NCI-H2029 (cell line): ENCODE measurements at regions not wholly inside any gene's neighbourhood (a gene's known extent, or its start where the extent isn't known, plus 50 kb on each side); places are given as distances from the start of the nearest gene placed in this dataset.

Experiments
- DNase-seq: peaks from one replicate; lab custom pipeline; 2025; lab: John Stamatoyannopoulos, UW

DNA sequence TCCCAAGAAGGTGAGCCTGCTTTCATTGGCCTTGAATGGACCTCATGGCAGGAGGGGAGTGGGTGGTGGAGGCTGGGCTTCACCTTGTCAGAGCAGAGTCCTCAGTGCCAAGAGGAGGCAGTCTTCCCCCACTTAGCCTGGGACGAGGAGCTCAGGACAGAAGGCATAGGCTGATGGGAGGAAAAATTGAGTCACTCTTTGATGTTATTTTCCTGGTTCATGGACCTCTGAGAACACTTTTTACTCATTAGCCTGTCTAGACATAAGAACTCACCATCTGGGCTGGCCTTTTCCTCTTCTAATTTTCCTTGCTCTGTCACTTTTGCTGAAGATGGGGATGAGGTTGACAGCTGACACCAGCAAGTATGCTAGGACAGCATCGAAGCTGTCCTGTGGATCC is 225.7 kb upstream of the TNP1 start:
- DNase-seq, result no peak

DNA sequence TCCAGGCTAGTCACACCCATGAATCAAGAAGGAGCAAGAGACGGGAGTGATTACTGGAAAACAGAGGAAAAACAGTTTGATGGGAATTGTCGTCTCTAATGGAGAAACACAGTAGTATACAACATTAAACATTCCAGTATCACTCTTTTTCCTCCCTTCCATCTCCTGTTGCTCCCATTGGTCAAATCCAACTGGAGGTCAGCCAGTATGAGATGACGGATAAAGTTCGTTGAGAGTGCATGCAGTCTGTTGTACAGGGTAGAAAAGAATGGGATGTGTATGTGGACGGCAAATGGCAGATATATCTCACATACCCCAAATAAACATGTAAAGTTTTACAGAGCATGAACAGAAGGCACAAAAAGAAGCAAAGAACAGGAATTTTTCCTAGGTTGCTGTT is 221.9 kb upstream of the TNP1 start:
- DNase-seq, result no peak

DNA sequence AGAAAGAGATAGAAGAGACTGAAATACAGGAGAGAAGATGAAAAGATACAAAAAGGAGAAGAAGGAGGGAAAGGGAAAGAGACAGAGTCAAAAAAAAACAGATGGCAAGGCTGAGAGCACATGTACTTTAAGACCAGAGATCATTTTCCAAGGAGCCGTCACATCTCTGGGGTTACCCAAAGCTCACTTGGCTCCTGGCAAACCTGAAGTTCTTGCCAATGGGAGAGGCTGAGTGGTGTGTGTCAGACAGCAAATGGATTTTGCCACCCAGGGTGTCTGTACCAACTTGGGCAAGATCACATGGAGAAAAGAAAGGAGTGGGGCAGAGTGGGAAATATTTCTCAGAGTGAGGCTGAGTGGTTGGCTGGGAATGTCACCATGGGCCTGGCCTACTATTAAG is 219.3 kb upstream of the TNP1 start:
- DNase-seq, result no peak

DNA sequence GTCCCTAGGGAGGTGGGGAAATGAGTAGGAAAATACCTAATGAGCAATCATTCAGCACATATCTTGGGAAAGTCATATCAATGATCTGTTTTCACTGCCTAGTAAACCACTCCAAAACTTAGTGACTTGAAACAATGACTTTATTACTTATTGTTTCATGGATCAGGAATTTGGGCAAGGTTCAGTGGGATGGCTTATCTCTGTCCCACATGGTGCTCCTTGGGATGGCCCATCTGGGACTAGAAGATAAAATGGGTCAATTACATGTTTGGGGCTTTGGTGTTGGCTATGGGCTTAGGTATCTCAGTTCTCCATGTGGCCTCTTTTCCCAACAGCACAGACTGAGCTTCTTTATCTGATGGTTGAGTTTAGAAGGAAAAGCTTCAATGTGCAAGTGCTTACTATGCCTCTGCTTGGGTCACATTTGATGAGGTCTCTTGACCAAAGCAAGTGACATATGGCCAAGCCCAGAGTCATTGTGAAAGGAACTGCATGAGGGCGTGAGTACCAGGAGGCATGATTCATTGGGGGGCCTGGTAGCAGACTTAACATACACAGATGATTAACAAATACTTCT is 218.1 kb upstream of the TNP1 start:
- DNase-seq, result no peak

DNA sequence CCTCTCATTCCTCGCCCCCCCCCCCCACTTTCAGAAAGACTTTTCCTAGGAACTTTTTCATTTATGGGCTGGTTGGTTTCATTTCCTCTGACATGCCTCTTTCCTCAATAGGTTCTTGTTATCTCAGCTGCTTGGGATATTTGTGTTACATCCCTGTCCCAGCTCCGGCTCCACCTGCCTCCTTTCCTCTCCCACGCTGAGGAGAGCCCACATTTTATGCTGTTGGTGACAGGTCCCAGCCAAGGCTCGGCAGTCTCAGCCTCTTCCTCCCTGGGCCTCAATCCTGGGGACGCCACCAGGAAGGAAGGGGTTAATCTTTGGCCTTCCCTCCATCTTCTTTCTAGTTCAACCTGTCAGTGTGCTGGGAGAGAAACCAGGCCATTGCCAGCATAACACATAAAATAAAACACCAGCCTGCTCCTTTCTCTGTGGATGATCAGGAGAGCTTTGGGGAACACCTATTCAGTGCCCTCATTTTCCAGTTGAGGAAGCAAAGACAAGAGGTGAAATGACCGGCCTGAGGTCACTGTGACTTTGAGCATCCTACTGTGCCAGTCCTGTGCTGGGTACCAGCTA is 216.9 kb upstream of the TNP1 start:
- DNase-seq, result no peak

DNA sequence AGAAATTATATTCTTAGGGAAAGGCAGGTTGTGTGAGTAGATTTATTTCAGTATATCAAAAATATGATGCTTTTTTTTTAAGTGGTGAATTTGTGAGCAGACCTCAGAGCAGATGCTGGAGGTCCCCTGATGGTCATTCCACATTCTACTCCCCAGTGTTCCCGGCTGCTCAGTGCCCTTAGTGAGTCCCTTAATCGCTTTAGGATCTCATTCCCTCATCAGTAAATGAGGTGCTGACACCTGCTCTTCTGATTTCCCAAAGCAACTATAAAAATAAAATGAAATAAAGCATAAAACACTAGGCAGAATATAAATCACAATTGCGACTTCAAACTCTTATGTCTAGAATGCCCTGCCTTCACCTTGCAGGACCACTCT is 216.2 kb upstream of the TNP1 start:
- DNase-seq, result no peak

DNA sequence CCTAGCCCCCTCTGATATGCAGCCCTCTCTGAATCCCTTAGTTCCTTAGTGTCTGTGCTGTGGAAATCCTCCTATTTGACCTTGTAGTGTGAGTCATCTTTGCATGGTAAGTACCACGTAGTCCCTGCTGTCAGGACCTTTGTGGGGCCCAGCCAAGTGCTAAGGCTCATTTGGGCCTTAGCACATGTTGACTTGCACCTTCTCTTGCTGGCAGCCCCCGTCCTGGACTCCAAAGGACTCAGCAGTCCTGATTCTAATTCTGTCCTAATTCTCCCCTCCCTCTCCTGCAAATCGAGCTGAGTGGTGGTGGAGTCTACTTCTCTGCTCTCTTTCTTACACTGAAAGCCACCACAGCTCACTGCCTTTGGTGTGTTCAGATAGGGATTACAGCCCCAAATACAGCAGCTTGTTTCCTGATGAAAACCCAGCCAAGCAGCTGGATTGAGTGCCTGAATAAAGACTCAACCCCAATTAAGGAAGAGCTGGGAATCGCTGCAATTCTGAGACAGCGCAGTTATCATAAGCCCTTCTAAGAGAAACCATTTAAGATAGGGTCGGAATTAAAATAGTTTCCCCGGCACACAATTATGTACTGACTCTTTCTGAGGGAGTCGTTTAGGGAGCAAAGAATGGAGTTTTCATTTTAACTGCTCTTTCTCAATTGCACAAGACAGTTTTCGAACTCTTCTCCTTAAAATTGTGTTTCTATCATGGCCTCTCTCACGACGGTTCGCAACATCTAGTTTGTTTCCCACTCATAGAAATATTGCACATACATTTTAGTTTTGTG is 215.6 kb upstream of the TNP1 start:
- DNase-seq, result no peak

DNA sequence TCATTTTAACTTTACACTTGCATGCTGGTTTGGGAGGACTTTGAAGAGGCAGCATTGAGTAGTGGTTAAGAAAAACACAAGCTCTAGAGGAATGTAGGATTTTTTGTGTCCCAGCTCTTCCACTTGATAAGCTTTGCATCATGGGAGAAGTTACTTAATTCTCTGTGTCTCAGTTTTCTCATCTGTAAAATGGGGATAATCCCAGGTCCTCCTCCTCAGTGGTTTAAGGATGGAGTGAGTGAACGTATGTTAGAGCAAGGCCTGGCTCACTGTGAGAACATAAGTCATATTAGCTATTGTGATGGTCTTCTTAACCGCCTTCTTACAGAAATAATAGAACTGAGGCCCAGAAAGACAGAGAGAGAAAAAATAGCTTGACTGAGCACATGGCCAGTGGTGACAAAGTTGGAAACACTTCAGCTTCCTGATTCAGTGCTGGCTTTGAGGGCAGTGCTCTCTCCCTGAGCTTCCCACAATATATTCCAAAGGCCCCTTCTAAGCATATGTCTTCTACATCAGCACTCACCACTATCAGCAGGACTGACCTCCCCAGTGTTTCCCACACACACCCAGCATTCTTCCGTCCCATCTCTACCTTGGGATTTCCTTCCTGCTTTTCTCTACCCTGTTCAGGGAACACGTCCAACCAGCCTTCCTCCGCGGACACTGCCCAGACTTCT is 214.9 kb upstream of the TNP1 start:
- no peak for DNase-seq

DNA sequence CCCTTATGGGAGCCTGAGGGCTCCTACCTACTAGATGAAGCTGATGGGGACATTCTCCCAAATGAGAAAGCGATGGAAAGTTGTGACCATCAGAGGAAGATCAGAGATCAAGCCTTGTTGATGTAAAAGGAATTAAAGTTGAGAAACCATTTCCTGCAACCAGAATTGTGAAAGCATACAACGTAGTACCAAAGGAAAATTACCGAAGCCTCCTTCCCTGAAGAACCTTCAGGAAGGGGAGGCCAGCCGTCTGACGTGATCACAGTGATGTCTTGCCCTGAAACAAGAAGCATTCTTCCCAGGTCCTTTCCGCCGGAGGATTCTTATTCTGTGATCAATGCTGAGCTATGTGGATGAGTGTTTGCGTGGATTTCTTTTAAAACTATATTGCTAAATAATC is 211.6 kb upstream of the TNP1 start:
- DNase-seq, result no peak

DNA sequence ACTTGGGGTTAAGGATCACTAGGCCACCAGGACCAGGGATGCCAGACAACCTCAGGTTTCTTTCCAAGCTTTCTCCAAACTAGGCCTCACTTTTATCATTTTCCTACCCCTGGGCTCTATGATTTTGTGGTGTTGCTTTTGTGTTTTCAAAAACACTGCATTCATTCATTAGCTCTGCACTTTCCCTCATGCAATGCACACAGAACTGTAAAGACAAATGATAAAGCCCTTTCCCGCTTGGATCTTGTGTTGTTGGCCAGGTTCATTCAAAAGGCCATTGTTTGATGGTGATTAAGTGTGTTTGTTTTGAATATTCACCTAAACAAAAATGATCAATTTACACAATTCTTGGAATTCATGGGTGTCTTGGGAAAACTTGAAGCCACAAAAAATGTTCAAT is 210.7 kb upstream of the TNP1 start:
- DNase-seq, result no peak

DNA sequence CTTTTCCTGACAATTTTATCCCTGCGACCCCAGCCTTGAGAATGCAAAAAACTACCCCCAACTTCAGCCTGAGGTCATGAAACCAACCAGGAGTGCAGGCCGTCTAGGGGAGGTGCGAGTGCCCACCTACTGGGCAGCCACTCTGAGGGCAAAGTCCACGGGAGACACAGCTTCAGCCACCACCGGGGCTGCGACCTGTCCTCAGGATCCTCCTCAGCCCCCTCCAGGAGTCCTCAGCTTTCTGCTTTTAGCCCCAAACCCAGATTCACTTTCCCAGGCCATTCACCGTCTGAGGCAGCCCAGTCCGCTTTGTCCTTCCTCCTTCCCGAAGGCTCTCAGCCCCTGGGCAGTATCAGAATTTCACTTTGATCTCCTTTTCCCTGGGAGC is 210.2 kb upstream of the TNP1 start:
- DNase-seq, result no peak

DNA sequence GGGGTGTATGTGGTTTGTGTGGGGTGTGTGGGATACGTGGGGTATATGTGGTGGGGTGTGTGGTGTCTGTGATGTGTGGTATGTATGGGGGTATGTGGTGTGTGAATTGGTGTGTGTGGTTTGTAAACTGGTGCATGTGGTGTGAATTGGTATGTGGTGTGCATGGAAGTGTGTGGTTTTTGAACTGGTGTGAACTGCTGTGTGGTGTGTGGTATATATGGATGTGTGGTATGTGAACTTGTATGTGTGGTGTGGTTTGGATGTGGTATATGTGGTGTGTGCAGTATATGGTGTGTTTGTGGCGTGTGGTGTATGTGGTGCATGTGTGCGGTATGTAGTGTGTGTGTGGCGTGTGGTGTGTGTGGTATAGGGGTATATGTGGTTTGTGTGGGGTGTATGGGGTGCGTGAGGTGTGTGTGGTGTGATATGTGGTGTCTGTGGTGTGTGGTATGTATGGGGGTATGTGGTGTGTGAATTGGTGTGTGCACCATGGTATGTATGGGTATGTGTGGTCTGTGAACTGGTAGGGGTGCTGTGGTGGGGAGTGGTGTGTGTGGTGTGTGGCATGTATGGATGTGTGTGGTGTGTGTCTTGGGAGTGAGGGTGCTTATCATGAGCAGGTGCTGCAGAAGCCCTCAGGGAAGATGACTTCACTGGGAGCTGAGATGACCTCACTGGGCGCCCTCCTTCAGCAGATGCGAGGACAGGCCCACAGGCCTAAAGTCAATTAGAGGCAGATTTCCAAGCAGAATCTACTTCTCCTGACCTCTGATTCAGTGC is 209.6 kb upstream of the TNP1 start:
- no peak for DNase-seq

DNA sequence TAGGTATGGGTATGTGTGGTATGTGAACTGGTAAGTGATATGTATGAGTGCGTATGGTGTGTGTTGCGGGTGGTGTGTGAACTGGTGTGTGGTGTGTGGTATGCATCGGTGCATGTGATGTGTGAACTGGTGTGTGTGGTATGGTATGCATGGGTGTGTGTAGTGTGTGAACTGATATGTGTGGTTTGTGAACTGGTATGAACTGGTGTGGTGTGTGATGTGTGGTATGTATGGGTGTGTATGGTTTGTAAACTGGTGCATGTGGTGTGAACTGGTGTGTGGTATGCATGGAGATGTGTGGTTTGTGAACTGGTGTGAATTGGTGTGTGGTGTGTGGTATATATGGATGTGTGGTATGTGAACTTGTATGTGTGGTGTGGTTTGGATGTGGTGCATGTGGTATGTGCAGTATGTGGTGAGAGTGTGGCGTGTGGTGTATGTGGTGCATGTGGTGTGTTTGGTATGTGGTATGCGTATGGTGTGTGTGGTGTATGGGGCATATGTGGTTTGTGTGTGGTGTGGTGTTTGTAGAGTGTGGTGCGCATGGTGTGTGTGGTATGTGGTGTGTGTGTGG is 208.9 kb upstream of the TNP1 start:
- no peak for DNase-seq

DNA sequence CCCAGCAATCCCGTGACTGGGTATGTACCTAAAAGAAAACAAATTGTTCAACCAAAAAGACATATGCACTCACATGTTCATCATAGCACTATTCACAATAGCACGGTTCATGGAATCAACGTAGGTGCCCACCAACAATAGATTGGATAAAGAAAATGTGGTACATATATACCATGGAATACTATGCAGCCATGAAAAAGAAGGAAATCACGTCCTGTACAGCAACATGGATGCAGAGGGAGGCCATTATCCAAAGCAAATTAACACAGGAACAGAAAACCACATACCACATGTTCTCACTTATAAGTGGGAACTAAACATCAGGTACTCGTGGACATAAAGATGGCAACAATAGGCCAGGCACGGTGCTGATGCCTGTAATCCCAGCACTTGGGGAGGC is 207.9 kb upstream of the TNP1 start:
- no peak for DNase-seq

DNA sequence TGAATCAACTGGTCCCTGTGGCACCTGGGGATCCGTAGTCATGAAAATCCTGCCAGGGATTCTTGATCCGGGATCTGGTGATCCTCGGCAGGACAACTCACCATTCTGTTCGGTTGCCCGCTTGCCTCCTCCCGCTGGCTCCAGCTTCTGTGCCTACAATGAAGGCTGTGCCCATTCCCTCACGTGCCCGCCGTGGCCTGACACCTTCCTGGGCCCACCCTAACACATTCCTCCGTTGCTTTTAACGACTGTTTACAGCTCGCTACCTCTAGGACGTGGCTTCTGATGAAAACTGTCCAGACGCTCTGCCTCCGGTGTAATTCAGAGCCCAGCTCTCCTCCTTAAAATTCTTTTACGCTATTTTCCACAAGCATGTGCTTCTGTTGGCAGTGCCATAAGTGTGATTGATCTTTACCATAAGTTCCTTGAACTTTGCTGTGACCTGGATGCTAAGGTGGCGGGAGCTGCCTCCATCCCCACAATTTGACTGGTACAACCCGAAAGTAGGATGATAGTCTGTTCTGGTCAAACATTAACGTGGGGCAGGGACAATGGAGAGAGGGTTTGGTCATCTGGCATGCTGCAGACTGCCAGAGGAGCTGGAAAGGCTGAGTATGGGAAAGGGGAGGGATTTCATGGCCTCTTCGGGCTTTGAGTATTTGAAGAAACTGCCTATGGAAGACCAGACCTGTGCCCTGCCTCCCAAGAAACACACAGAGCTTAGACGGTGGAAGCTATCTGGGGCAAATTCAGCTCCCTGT is 206.8 kb upstream of the TNP1 start:
- DNase-seq, result no peak

DNA sequence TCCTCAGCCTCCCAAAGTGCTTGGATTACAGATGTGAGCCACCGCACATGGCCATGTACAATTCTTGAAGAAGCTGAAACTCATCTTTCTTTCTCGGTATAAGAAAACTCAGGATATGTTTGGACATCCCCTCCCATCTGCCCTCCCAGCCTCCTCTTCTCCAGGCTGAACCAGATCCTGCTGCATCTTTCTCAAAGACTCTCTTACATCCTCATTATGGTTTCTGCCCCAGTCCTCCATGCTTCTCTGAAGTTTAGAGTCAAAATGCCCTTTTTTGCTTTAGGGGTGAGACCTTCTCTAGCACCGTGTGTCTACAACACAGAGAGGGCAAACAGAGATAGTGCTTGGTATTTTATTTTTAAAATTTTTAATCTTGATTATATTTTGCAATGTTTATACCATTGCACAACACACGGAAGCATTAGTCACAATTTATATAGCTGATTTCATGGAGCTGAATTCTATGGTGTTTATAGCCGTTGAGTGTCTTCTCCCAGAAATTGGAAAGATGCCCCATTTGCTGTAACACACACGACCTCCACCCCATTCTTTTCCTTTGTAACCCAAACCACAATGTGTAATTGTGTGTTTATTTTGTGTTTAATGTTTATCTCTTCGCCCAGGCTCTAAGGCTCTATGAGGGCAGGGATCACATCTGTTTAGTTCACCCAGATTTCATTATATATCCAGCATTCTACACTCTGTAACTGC is 206.0 kb upstream of the TNP1 start:
- DNase-seq, result peak; percentile 26

DNA sequence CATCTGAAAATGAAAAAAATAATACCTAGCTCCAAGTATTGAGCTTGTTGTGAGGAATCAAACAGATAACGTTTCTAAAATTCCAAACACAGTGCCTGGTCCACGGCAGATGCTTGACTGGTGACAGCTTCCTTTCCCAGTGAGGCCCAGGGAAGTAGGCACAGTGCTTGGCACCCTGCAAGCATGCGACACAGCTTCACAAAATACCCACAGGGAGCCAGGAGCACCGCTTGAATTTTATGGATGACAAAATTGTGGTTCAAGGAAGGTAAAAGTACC is 205.1 kb upstream of the TNP1 start:
- no peak for DNase-seq

DNA sequence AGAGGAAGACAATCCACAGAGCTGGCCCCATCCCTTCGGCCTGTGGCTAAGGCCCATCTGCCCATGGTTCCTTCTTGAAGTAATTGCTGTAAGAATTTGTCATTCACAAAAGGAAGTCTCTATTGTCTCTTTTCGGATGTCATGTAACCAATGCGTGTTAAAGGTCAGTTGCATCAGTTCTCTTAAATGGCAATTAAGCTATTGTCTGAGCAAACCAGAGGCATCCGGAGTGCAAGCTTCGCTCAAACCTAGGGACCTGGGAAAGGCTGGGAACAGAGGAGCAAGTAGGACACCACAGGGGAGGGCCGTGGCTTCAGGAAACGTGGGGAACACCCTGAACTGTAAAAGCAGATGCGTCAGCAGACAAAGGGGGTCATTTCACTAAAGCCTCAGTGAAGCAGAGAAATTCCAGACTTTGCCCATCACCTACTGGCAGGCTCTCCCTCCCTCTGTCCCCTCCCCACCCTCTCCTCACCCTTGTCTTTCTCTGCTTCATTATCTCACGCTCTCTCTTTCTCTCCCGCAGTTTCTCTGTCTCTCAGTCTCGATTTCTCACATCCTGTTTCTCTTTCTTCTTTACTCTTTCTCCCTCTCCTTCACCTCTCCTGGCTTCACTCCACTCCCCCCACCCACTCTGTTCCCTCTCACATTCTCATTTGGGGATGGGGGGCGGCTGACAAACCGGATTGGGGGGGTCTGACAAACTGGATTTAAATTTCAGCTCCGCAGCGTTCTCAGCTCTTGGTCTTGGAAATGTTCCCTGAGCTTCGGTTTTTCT is 204.6 kb upstream of the TNP1 start:
- no peak for DNase-seq

DNA sequence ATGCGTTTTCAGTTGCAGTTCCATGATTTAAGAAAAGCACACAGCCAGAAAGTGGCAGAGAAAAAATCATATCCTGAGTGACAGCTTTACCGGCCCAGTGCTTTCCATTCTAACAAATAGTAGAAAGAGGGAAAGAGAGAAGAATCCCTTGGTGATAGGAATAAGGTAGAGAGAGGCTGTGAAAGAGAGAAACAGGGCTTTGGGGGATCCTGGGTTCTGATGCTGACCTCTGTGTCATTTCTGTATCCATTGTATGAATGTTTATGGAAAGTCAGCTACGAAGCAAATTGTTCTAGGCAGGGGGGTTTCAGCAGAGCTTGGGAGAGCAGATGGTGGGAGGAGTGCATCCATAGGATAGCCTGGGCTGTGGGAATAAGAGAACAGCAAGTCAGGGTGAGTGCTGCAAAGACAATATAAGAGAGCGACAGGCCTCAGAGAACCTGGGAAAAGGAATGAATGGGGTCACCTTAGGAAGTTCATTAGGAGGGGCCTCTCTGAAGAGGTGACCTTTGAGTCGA is 203.4 kb upstream of the TNP1 start:
- DNase-seq, result no peak

DNA sequence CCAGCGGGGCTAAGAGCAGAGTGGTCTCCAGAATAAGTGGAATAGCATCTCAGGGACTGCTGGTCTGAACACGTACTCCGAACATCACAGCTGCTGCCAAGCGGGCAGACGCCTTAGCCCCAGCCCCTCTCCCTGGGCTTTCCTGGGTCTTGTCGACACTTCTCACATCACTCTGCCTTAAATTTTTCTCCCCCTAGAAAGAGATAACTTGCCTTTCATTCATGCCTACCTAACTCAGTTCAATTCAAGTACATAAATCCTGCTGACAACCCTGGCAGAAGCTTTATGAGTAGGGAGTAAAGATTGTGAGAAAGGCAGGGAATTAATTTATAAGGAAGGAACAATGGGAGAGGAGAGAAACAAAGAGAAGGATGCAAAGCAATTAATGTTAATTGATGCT is 202.9 kb upstream of the TNP1 start:
- DNase-seq, result no peak
